ENCODE measurements at regions not wholly inside any gene's neighbourhood (a gene's known extent, or its start where the extent isn't known, plus 50 kb on each side); places are given as distances from the start of the nearest gene placed in this dataset.

GRCh38 chr5:167821669-167822068 lies 469.8 kb upstream of the WWC1 start:
- DNase-seq: no peak
- no peak overlapping the region for H3K4me3 Mint-ChIP-seq
- H3K27me3 Mint-ChIP-seq (ENCODE audit: insufficient read depth): no peaks in the 10 kb centered on the region
- Histone ChIP-seq H3K27me3 (ENCODE audit: control insufficient read depth, insufficient read depth, low read length, poor library complexity, severe bottlenecking) (no peaks in the 10 kb centered on the region), H3K4me1 (ENCODE audit: control insufficient read depth, insufficient read depth, low read length) (peaks cover 10% of the 10 kb centered on the region), H3K27ac (ENCODE audit: low read depth, low read length) (no peak overlapping the region), H3K4me3 (ENCODE audit: low read length) (peak overlapping the region; percentile 56), H3K36me3 (ENCODE audit: control insufficient read depth, insufficient read depth, low read length) (no peaks in the 10 kb centered on the region), H3K9ac (ENCODE audit: extremely low read depth, low read length, poor library complexity, severe bottlenecking) (no peak overlapping the region), H3K9me3 (ENCODE audit: control insufficient read depth, low read length) (peaks cover 13% of the 10 kb centered on the region)
- peaks cover 30% of the 10 kb centered on the region for H3K4me1 Mint-ChIP-seq
- TF ChIP-seq CTCF (conservative IDR thresholded peaks at IDR 0.05): no peak
- H3K9me3 Mint-ChIP-seq: peaks cover 8% of the 10 kb centered on the region
- no peak overlapping the region for H3K27ac Mint-ChIP-seq
- WGBS, 2 experiments (ENCODE audit: insufficient coverage in 1 of 2, insufficient read length in 1 of 2): 90 to 95% methylated on average over 4 of the region's 4 CpGs
- no peaks in the 10 kb centered on the region for H3K36me3 Mint-ChIP-seq (ENCODE audit: low read depth)

GRCh38 chr5:167822241-167822640 lies 469.2 kb upstream of the WWC1 start:
- Histone ChIP-seq H3K27ac (ENCODE audit: low read depth, low read length) (no peak overlapping the region), H3K9ac (ENCODE audit: extremely low read depth, low read length, poor library complexity, severe bottlenecking) (no peak overlapping the region), H3K36me3 (ENCODE audit: control insufficient read depth, insufficient read depth, low read length) (no peaks in the 10 kb centered on the region), H3K4me3 (ENCODE audit: low read length) (peak overlapping the region; percentile 56), H3K4me1 (ENCODE audit: control insufficient read depth, insufficient read depth, low read length) (peaks cover 10% of the 10 kb centered on the region), H3K9me3 (ENCODE audit: control insufficient read depth, low read length) (peaks cover 13% of the 10 kb centered on the region), H3K27me3 (ENCODE audit: control insufficient read depth, insufficient read depth, low read length, poor library complexity, severe bottlenecking) (no peaks in the 10 kb centered on the region)
- TF ChIP-seq CTCF (conservative IDR thresholded peaks at IDR 0.05): no peak
- 80 to 92% methylated on average over 1 to 4 of the region's 4 CpGs for WGBS, 2 experiments (ENCODE audit: insufficient coverage in 1 of 2, insufficient read length in 1 of 2)
- no peak overlapping the region for H3K4me3 Mint-ChIP-seq
- H3K27ac Mint-ChIP-seq: no peak overlapping the region
- peaks cover 30% of the 10 kb centered on the region for H3K4me1 Mint-ChIP-seq
- H3K9me3 Mint-ChIP-seq: peaks cover 8% of the 10 kb centered on the region
- no peak for DNase-seq
- H3K36me3 Mint-ChIP-seq (ENCODE audit: low read depth): no peaks in the 10 kb centered on the region
- H3K27me3 Mint-ChIP-seq (ENCODE audit: insufficient read depth): no peaks in the 10 kb centered on the region

GRCh38 chr5:167823405-167823804 lies 468.0 kb upstream of the WWC1 start:
- Mint-ChIP-seq H3K4me3 (no peak overlapping the region), H3K27ac (no peak overlapping the region), H3K27me3 (ENCODE audit: insufficient read depth) (no peaks in the 10 kb centered on the region), H3K9me3 (peaks cover 8% of the 10 kb centered on the region), H3K36me3 (ENCODE audit: low read depth) (no peaks in the 10 kb centered on the region), H3K4me1 (peaks cover 37% of the 10 kb centered on the region)
- Histone ChIP-seq H3K9me3 (ENCODE audit: control insufficient read depth, low read length) (peaks cover 13% of the 10 kb centered on the region), H3K4me1 (ENCODE audit: control insufficient read depth, insufficient read depth, low read length) (peaks cover 10% of the 10 kb centered on the region), H3K27me3 (ENCODE audit: control insufficient read depth, insufficient read depth, low read length, poor library complexity, severe bottlenecking) (no peaks in the 10 kb centered on the region), H3K9ac (ENCODE audit: extremely low read depth, low read length, poor library complexity, severe bottlenecking) (no peak overlapping the region), H3K27ac (ENCODE audit: low read depth, low read length) (no peak overlapping the region), H3K36me3 (ENCODE audit: control insufficient read depth, insufficient read depth, low read length) (no peaks in the 10 kb centered on the region), H3K4me3 (ENCODE audit: low read length) (peak overlapping the region; percentile 56)
- 85 to 88% methylated on average over 1 to 2 of the region's 2 CpGs for WGBS, 2 experiments (ENCODE audit: insufficient coverage in 1 of 2, insufficient read length in 1 of 2)
- no peak for TF ChIP-seq CTCF (conservative IDR thresholded peaks at IDR 0.05)
- no peak for DNase-seq

Measured in endodermal cell (in vitro differentiated cells).